ENCODE measurements at regions not wholly inside any gene's neighbourhood (a gene's known extent, or its start where the extent isn't known, plus 50 kb on each side); places are given as distances from the start of the nearest gene placed in this dataset.

DNA sequence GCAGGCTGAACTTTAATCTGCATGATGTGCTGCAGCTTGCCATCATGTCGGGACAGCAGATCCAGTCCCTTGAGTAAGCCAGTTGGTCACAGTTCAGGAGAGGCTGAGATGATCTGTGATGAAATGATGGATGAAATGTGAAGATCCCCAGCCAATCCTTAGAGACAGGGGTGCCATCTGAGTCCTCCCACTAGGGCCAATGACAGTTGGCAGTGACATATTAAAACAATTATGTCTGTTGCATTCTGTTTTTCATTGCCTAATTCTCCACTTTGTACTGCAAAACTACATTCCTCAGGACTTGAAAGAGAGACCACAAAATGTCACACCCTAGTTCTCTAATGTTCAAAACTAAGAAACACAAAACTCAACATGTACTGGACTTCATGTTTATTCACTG, 66.3 kb upstream of the CAV2 start:
- 70 to 91% (median 75%) methylated on average over 1 of the region's 1 CpG for WGBS, 3 donors
- H3K27ac ChIP-seq (ENCODE audit: low read depth, low read length), result no peak overlapping the region

DNA sequence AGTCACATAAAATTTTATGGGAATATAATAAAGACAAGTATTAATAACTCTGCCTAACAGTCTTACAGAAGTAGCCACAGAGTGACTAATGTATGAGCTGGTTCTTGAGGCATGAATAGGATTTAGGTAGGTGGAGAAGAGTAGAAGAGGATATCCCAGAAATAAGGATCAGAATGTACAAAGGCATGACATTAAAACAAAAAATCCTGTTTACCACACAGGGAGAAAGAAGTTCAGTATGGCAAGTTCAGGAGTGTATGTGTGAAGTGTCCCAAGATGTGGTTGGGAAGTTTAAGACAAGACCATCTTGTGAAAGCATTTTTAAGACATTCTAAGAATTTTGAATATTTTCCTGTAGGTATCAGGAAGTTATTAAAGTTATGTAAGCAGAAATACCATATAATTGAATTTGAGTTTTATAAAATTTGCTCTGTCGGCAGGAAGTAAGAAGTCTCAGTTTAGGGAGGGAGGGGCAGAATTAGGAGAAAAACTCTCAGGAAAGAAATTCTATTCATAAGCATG, 64.7 kb upstream of the CAV2 start:
- 70 to 93% (median 83%) methylated on average over 1 of the region's 1 CpG for WGBS, 3 donors
- H3K27ac ChIP-seq (ENCODE audit: low read depth, low read length), result no peak overlapping the region

DNA sequence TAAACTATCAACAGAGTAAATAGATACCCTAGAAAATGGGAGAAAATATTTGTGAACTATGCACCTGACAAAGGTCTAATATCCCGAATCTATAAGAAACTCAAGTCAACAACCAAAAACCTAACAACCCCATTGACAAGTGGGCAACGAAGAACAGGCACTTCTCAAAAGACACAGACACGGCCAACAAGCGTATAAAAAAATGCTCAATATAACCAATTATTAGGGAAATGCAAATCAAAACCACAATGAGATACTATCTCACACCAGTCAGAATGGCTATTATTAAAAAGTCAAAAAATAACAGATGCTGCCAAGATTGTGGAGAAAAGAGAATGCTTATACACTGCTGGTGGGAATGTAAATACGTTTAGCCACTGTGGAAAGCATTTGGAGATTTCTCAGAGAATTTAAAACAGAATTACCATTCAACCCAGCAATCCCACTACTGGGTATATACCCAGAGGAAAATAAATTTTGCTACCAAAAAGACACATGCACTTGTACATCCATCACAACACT, 63.2 kb upstream of the CAV2 start:
- WGBS, 3 donors, result 71 to 78% (median 74%) methylated on average over 5 of the region's 5 CpGs
- no peak overlapping the region for H3K27ac ChIP-seq (ENCODE audit: low read depth, low read length)

DNA sequence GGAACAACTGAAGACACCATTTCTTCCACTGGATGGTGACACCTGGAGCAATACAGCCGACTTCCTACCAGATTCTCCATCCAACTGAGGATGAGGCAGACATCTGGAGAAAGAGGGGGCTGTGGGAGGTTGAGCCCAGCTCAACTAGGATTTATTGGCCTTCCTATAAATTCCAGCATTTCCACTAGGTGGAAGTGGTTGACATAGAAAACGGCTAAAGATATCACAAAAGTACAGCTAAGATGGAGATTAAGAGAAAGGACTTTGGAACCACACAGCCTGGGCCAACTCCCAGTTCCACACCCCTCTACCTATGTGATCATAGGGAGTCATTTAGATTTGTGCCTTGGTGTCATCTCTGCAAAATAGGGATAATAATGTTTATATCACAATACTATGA, 61.3 kb upstream of the CAV2 start:
- H3K27ac ChIP-seq (ENCODE audit: low read depth, low read length), result no peak overlapping the region
- WGBS, 3 donors, result 56 to 69% (median 67%) methylated on average over 2 of the region's 2 CpGs

DNA sequence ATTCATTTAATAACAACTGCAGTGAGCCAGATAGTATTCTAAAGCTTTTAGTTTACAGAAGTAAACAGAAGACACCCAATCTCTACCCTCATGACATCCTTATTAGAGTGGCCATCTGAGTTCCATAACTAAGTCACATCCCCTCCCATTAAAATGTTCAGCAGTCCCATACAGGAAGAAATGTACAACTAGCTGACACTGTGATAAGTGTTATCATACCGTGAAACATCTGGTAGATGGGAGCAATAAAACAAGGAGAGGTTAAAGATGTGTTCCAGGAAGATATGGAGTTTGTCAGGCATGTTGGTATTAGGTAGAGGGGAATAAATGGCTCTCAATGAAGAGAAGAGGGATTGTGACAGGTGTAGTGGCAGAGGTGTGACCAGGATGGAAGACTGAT, 60.5 kb upstream of the CAV2 start:
- 67 to 83% (median 79%) methylated on average over 1 of the region's 1 CpG for WGBS, 3 donors
- H3K27ac ChIP-seq (ENCODE audit: low read depth, low read length), result no peak overlapping the region

DNA sequence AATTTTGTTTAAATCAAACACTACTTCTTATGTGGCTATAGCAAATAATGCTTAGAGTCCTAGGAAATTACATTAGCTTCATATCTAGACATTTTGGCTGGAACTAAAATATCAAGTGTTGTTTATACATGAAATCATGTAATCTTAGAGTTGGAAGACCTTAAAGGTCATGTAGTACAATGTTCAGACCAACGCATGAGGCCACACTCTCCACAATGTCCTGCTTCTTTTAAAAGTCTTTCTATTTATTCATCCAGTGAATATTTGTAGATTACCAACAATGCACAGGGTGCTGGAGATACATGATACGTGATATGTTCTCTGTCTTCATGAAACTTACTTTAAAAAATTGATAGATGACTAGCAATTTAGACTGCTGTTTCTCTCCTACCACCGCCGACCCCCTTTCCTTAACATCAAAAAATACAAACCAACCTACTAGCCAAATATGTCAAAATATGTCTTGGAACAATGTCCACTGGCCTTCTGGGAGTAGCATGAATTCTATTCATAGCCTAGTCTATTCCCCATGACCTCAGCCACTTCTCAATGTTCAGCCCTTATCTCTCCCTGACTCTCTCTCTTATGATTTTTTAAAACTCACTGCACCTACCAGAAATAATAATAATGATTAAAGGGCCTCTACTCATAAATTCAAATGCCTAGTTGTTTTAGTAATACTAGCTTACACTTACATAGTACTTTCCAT, 59.5 kb upstream of the CAV2 start:
- H3K27ac ChIP-seq (ENCODE audit: low read depth, low read length), result no peak overlapping the region
- 58 to 72% (median 69%) methylated on average over 4 of the region's 4 CpGs for WGBS, 3 donors

DNA sequence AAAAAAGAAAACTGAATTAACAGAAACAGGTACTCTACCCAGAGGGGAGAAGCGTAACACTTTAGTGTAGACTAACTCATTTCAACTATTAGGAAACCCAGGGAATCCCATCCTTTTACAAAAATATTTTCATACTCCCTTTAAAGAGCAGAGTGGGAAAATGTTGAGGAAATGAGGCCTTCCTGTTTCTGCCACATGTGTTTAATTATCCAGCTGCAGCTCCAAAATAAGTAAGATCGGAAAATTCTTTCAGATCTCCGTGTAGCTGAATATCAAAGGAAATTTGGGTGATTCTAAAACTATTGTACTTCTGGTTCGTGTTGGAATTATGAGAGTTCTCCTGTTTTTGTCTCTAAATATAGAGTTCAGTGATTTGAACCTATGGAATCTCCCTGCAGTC, 58.0 kb upstream of the CAV2 start:
- 44 to 82% (median 64%) methylated on average over 4 of the region's 4 CpGs for WGBS, 3 donors
- no peak overlapping the region for H3K27ac ChIP-seq (ENCODE audit: low read depth, low read length)

DNA sequence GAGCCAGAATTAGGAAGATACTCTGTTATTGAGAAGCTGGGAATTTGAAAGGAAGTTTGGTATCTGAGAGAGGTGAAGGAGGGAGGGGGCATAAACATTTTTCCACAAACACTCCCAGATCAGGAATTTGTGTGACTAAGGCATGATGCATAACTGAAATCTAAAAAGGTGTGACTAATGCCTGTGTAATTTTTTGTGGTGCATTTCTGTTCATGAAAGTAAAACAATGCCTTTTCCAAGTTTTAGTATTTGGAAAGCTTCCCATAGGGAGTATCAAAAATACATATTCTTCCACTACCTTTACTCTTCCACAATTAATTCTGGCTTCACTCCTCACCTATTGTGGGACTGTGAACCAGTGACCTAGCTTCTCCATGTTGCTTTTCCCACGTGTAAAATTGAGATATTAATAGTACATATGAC, 56.4 kb upstream of the CAV2 start:
- 35 to 51% (median 43%) methylated on average over 1 of the region's 1 CpG for WGBS, 3 donors
- no peak overlapping the region for H3K27ac ChIP-seq (ENCODE audit: low read depth, low read length)

DNA sequence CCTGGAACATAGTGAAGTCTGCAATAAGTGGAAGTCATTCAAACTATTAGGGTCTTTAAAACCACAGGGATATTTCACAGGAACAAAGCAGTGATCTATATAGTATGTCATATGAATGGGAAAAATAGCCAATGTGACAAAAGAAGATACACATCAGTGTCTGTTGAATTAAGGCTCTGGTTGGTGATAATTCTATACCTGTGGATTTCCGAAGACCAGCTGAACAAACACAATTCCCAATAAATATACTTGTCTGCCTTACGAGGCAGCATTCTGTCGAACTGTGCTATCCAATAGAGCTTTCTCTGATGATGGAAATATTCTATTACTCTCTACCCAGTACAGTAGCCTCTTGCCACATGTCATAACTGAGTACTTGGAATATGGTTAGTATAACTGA, 55.9 kb upstream of the CAV2 start:
- 93 to 98% (median 94%) methylated on average over 3 of the region's 3 CpGs for WGBS, 3 donors
- H3K27ac ChIP-seq (ENCODE audit: low read depth, low read length), result no peak overlapping the region

DNA sequence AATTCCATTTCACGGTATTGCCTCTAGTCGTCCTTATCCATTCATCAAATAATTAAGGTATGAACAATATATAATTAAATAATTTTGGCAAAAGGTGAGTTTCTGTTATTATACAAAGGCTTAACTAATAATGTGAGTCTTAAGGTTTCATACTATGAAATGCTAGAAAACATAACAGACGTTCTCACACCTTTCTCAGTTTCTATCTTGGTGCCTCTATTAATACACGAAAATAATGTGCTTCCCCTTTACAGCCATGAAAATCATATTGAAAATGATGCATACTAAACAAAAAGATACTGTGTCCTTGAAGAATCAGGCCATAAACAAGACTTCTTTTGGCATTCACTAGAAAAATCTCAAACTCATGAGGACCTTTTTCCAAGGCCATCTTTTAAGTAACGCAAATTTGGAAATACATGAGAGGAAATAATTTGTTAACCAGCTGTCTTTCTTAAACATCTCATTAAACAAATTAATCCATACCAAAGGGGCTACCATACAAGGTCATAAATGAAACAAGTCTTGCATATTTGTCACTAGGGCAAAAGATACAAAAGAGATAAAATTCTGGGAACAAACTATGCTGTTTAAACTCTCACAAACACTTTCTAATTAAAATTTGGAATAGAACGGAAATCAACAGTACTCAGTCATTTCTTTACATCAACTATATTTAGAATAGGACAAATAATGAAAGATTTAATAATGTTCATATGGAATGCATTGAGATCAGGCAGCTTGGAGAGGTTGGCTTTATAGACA, 53.9 kb upstream of the CAV2 start:
- WGBS, 3 donors, result 73 to 81% (median 76%) methylated on average over 6 of the region's 6 CpGs
- H3K27ac ChIP-seq (ENCODE audit: low read depth, low read length), result no peak overlapping the region

DNA sequence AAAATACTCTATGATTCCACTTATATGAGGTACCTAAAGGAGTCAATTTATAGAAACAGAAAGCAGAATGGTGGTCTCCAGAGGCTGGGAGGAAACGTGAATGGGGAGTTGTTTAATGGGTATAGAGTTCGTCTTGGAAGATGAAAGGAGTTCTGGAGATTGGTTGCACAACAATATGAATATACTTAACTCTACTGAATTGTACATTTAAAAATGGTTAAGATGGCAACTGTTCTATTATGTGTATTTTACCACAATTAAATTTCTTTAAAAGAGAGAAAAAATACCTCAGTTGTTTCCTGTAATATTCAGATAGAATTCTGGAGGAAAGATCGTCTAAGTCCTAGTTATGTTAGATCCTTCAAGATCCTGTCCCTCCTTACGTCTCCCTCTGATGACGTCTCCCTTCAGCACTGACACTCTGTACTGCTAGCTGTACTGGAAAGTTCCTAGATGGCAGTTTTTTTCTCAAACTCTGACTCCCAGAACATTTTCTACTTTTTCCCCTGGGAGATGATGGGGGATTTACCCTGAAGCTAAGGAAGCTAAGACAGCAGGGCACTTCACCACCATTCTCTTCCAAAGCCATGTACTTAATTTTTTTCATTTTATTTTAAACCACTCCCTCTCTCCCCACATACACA, 53.2 kb upstream of the CAV2 start:
- no peak overlapping the region for H3K27ac ChIP-seq (ENCODE audit: low read depth, low read length)
- WGBS, 3 donors, result 65 to 79% (median 79%) methylated on average over 5 of the region's 5 CpGs

DNA sequence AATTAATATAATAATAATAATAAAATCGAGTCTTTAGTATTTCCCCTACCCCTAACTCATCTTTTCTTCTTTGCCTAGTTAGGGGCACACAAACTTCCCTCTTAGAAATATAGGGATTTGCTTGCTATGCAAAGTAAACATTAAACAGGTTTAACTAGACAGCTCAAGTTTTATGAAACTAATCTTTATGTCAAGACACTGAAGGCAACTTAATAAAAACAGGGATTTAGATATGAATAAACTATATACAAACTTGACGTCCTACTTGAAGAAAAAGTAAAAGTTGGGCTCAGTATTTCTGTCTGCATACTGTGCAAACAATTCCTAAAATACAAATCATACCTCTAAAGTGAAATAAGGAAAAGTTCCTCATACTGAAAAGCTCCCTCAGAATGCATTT, 52.1 kb upstream of the CAV2 start:
- 47 to 84% (median 82%) methylated on average over 2 of the region's 2 CpGs for WGBS, 3 donors
- no peak overlapping the region for H3K27ac ChIP-seq (ENCODE audit: low read depth, low read length)

DNA sequence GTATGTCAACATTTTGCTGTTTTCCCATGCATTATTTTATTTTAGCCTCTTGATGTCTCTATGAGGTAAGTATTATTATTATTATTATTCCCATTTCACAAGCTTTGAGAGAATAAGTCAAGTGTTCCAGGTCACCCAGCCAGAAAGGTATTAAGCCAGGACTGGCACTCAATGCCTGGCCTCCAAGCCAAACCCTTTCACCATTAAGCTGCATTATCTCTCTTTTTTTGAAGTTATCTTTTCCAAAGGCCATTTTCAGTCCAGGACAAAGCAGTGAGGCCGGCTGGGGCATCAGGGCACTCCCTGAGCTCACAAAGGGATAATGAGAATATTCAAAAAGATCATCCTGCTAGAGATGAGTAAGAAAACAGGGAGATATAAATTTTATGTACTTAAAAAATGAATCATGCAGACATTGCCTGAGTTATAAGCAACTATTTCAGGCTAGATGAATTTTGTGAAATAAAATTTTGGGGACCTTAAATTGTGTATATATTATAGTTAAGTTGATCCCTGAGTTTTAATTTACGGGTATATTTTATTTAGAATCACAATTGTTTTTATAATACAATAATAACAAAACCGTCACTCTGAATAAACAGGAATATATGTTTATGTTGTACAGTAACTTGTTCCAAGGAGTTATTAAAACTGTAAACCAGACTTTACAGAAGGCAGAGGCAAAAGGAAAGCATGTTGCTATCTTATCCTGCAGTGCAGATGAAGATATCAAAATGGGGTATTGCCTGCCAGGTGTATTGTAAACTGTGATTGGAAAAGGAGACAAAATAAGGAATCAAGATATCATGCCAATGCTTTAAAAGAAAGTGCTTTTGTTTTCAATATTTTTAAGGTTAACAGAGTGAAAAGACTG, 51.3 kb upstream of the CAV2 start:
- 58 to 71% (median 64%) methylated on average over 3 of the region's 3 CpGs for WGBS, 3 donors
- no peak overlapping the region for H3K27ac ChIP-seq (ENCODE audit: low read depth, low read length)

DNA sequence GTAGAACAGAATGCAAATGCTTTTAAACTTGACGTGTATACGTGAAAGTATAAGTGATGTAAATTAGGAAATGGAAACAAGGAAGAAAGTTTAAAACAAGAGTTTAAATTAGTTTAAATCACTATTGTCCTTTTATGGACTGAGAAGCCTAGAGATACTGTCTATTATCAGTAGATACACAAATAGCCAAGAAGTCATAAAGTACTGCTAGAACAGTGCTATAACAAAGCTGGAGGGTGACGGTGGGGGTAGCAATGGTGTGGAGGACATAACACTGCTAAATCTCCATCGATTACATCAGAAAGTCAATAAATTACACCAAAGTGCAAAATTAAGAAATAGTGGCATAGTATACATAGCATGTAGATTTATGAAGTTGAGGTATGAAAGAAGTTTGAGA, 50.1 kb upstream of the CAV2 start:
- WGBS, 3 donors, result 91 to 98% (median 92%) methylated on average over 4 of the region's 4 CpGs
- H3K27ac ChIP-seq (ENCODE audit: low read depth, low read length), result no peak overlapping the region
